H1 (cell line): ENCODE measurements at regions not wholly inside any gene's neighbourhood (a gene's known extent, or its start where the extent isn't known, plus 50 kb on each side); places are given as distances from the start of the nearest gene placed in this dataset.

Experiments used
- CTCF ChIA-PET: fragments of 300-600 bp; sonication (Branson Sonifier 250); formaldehyde crosslinking; loops from one replicate; lab custom pipeline; 2021; ENCODE audit not compliant: partially characterized antibody; lab: Charles Lee
- POLR2A ChIA-PET: fragments of 300-600 bp; sonication (Branson Sonifier 250); formaldehyde crosslinking; loops from one replicate; lab custom pipeline; 2021; ENCODE audit warnings: inconsistent platforms; ENCODE audit not compliant: partially characterized antibody; lab: Charles Lee
- DNase-seq, 2 experiments: peaks; one replicate each; pipeline versions ENCODE4 v3.0.0 to v3.0.0-alpha.2; 2010 to 2022; ENCODE audit warnings: low spot score in 2 of 2, low read depth in 1 of 2, mixed read lengths in 1 of 2
- FAIRE-seq: peaks from 2 replicates; lab custom pipeline; 2011; peaks lifted over from hg19 to GRCh38; lab: Jason Lieb, UNC
- H2AFZ ChIP-seq: 2 replicates; pipeline ENCODE4 v1.8.1; 2012; ENCODE audit warnings: low read length, inconsistent platforms
- H2AK5ac ChIP-seq: 2 replicates; pipeline ENCODE4 v1.6.1; 2013; ENCODE audit warnings: low read depth, low read length
- H2BK120ac ChIP-seq: replicated peaks from 2 replicates; pipeline ENCODE3; 2013; ENCODE audit warnings: low read depth, low read length, inconsistent platforms
- H2BK12ac ChIP-seq: 2 replicates; pipeline ENCODE4 v1.6.1; 2013; ENCODE audit warnings: low read depth, low read length
- H2BK15ac ChIP-seq: 2 replicates; pipeline ENCODE4 v1.6.1; 2013; ENCODE audit warnings: low read length
- H2BK20ac ChIP-seq: 2 replicates; pipeline ENCODE4 v1.6.1; 2013; ENCODE audit warnings: low read length
- H2BK5ac ChIP-seq: 2 replicates; pipeline ENCODE4 v1.6.1; 2013; ENCODE audit warnings: low read depth, low read length
- H3K14ac ChIP-seq: 2 replicates; pipeline ENCODE4 v1.6.1; 2013; ENCODE audit warnings: inconsistent platforms; ENCODE audit not compliant: insufficient read length
- H3K18ac ChIP-seq: 2 replicates; pipeline ENCODE4 v1.6.1; 2013; ENCODE audit warnings: low read length; ENCODE audit errors: extremely low read depth
- H3K23ac ChIP-seq: 2 replicates; pipeline ENCODE4 v1.6.1; 2013; ENCODE audit warnings: inconsistent platforms; ENCODE audit not compliant: insufficient read length
- H3K23me2 ChIP-seq: 2 replicates; pipeline ENCODE4 v1.6.1; 2013; ENCODE audit warnings: low read depth, low read length
- H3K27ac ChIP-seq: 2 replicates; pipeline ENCODE4 v1.6.1; 2011; ENCODE audit warnings: low read depth, low read length, inconsistent platforms
- H3K27me3 ChIP-seq, 4 experiments: replicated peaks in 1 of 4; 1 replicate in 1 of 4; 2 replicates in 3 of 4; pipeline versions ENCODE4 v1.6.1 to v1.8.1; 2011 to 2013; ENCODE audit warnings: low read length in 3 of 4, mild to moderate bottlenecking in 3 of 4, inconsistent platforms in 2 of 4, mixed read lengths in 2 of 4, moderate library complexity in 1 of 4; ENCODE audit not compliant: control insufficient read depth in 3 of 4, insufficient read depth in 3 of 4; ENCODE audit errors: extremely low read depth in 1 of 4
- H3K36me3 ChIP-seq, 4 experiments: 2 replicates each; pipeline versions ENCODE4 v1.6.1 to v1.8.1; 2011 to 2013; ENCODE audit warnings: mild to moderate bottlenecking in 4 of 4, low read length in 3 of 4, moderate library complexity in 2 of 4, control low read depth in 1 of 4, inconsistent platforms in 1 of 4; ENCODE audit not compliant: insufficient read depth in 4 of 4, control insufficient read depth in 2 of 4
- H3K4ac ChIP-seq: replicated peaks from 2 replicates; pipeline ENCODE3; 2013; ENCODE audit warnings: low read length, low read depth, mixed read lengths, inconsistent platforms; ENCODE audit not compliant: insufficient read length
- H3K4me1 ChIP-seq, 4 experiments: replicated peaks in 1 of 4; 1 replicate in 1 of 4; 2 replicates in 3 of 4; pipeline versions ENCODE4 v1.6.1 to v1.8.1; 2011 to 2013; ENCODE audit warnings: low read length in 3 of 4, inconsistent platforms in 2 of 4, mixed read lengths in 1 of 4; ENCODE audit not compliant: insufficient read depth in 4 of 4, control insufficient read depth in 3 of 4
- H3K4me2 ChIP-seq, 2 experiments: 2 replicates each; pipeline versions ENCODE4 v1.6.1 to v1.8.1; 2011 to 2013; ENCODE audit warnings: low read depth in 2 of 2, low read length in 2 of 2, control low read depth in 1 of 2, inconsistent platforms in 1 of 2, mild to moderate bottlenecking in 1 of 2; ENCODE audit not compliant: insufficient read depth in 1 of 2
- H3K4me3 ChIP-seq, 4 experiments: fragments of 200-600, 300-600 bp in 1 of 4; sonication (generic), shearing (Covaris generic), sonication (Bioruptor Twin) in 1 of 4; 2 replicates each; pipeline versions ENCODE4 v1.5.1 to v1.8.1; 2011 to 2016; ENCODE audit warnings: low read length in 4 of 4, low read depth in 3 of 4, control low read depth in 2 of 4, inconsistent platforms in 2 of 4, mild to moderate bottlenecking in 2 of 4, mixed read lengths in 1 of 4, moderate library complexity in 1 of 4; ENCODE audit not compliant: insufficient read depth in 2 of 4; ENCODE audit errors: extremely low read depth in 1 of 4
- H3K56ac ChIP-seq: replicated peaks from 2 replicates; pipeline ENCODE3; 2013; ENCODE audit warnings: low read depth, mild to moderate bottlenecking, mixed read lengths, low read length, inconsistent platforms; ENCODE audit not compliant: insufficient read length
- H3K79me1 ChIP-seq: 2 replicates; pipeline ENCODE4 v1.6.1; 2013; ENCODE audit warnings: low read depth, low read length, control low read depth
- H3K79me2 ChIP-seq, 2 experiments: 2 replicates each; pipeline versions ENCODE4 v1.6.1 to v1.8.1; 2012 to 2013; ENCODE audit warnings: low read length in 2 of 2, mild to moderate bottlenecking in 2 of 2, inconsistent platforms in 1 of 2; ENCODE audit not compliant: insufficient read depth in 2 of 2, control insufficient read depth in 1 of 2
- H3K9ac ChIP-seq, 4 experiments: replicated peaks in 1 of 4; 1 replicate in 1 of 4; 2 replicates in 3 of 4; pipeline versions ENCODE4 v1.6.1 to v1.8.1; 2011 to 2013; ENCODE audit warnings: low read depth in 3 of 4, low read length in 3 of 4, control low read depth in 2 of 4, mild to moderate bottlenecking in 2 of 4, moderate library complexity in 2 of 4, inconsistent platforms in 1 of 4; ENCODE audit errors: extremely low read depth in 1 of 4
- H3K9me3 ChIP-seq, 2 experiments: 2 replicates each; pipeline versions ENCODE4 v1.6.1 to v1.8.1; 2012 to 2013; ENCODE audit warnings: mild to moderate bottlenecking in 2 of 2, moderate library complexity in 2 of 2, control low read depth in 1 of 2, inconsistent platforms in 1 of 2, low read depth in 1 of 2, low read length in 1 of 2, mixed read lengths in 1 of 2; ENCODE audit not compliant: insufficient read depth in 2 of 2
- H4K20me1 ChIP-seq, 2 experiments: replicated peaks in 1 of 2; 2 replicates each; pipeline versions ENCODE3 to v1.8.1; 2011 to 2013; ENCODE audit warnings: inconsistent platforms in 2 of 2, low read length in 2 of 2, mild to moderate bottlenecking in 1 of 2; ENCODE audit not compliant: insufficient read depth in 2 of 2, control insufficient read depth in 1 of 2
- H4K5ac ChIP-seq: 2 replicates; pipeline ENCODE4 v1.6.1; 2013; ENCODE audit warnings: low read length, low read depth, mixed read lengths, inconsistent platforms; ENCODE audit not compliant: insufficient read length
- H4K8ac ChIP-seq: 2 replicates; pipeline ENCODE4 v1.8.0; 2013; ENCODE audit warnings: mild to moderate bottlenecking, moderate library complexity, low read length, inconsistent platforms; ENCODE audit not compliant: insufficient read depth; ENCODE audit errors: extremely low read depth
- H4K91ac ChIP-seq: replicated peaks from 2 replicates; pipeline ENCODE3; 2013; ENCODE audit warnings: low read length, mixed read lengths, inconsistent platforms; ENCODE audit not compliant: insufficient read length
- PHF8 ChIP-seq: fragments of 200-600 bp; sonication (generic); conservative IDR thresholded peaks from 2 replicates; pipeline ENCODE4 v1.7.1; 2012; ENCODE audit warnings: low read depth, mild to moderate bottlenecking, inconsistent platforms, low read length, moderate library complexity
- SP1 ChIP-seq: IDR thresholded peaks from 2 replicates; pipeline ENCODE4 v1.6.1; 2011; ENCODE audit warnings: low read depth, low read length
- SP4 ChIP-seq: IDR thresholded peaks from 2 replicates; pipeline ENCODE4 v1.6.1; 2012; ENCODE audit warnings: low read length, inconsistent platforms
- WGBS, 2 experiments: shearing (Covaris generic) in 1 of 2; methylation state at CpG; one replicate each; pipeline versions ENCODE4 v1.1.6 to v1.1.7; 2013 to 2015; ENCODE audit warnings: low lambda C conversion rate in 2 of 2, mixed read lengths in 2 of 2, inconsistent platforms in 1 of 2, low coverage in 1 of 2, missing lambda C conversion rate in 1 of 2; ENCODE audit not compliant: insufficient replicate concordance in 2 of 2, insufficient coverage in 1 of 2, insufficient read length in 1 of 2; ENCODE audit errors: extremely low coverage in 1 of 2, missing lambda C conversion rate in 1 of 2; 5-methylcytosine and 5-hydroxymethylcytosine counted together

- Histone ChIP-seq H3K9ac (no peak overlapping the region), H2BK120ac (no peak overlapping the region), H4K8ac (no peak overlapping the region), H4K20me1 (no peaks in the 10 kb centered on the region), H3K4me3 (no peak overlapping the region), H2BK15ac (no peak overlapping the region), H3K9me3 (no peaks in the 10 kb centered on the region), H2AK5ac (no peak overlapping the region), H3K4ac (no peak overlapping the region), H3K4me2 (no peak overlapping the region), H3K18ac (no peak overlapping the region), H2BK20ac (no peak overlapping the region), H4K5ac (no peak overlapping the region), H3K56ac (no peak overlapping the region), H2BK12ac (no peak overlapping the region), H3K14ac (no peak overlapping the region), H3K23ac (no peak overlapping the region), H2BK5ac (no peak overlapping the region), H3K79me2 (no peaks in the 10 kb centered on the region), H2AFZ (no peak overlapping the region), H3K79me1 (no peaks in the 10 kb centered on the region), H3K27ac (no peak overlapping the region), H4K91ac (no peak overlapping the region), H3K27me3 (no peaks in the 10 kb centered on the region), H3K36me3 (no peaks in the 10 kb centered on the region), H3K4me1 (no peaks in the 10 kb centered on the region), H3K23me2 (no peaks in the 10 kb centered on the region)
- TF ChIP-seq PHF8 (no peak), SP4 (no peak), SP1 (no peak)
- FAIRE-seq (no peak), DNase-seq (no peak)
- POLR2A ChIA-PET, result no interaction called here
- WGBS, 2 experiments, result 96% methylated on average over 3 of the region's 3 CpGs; no CpG with 5 or more reads in 1 of the 2 experiments
- CTCF ChIA-PET, result interaction anchor here (0.9 kb wide), 1 partner anchor 240 kb away, joined by 3 read pairs; no protein-coding TSS in a partner anchor
Observed at GRCh38 chr1:98221923-98222322, 301.1 kb upstream of the DPYD start.
